Neural cell (in vitro differentiated cells): ENCODE measurements at regions not wholly inside any gene's neighbourhood (a gene's known extent, or its start where the extent isn't known, plus 50 kb on each side); places are given as distances from the start of the nearest gene placed in this dataset.

Experiments used
- H2AFZ ChIP-seq: fragments of 200-600, 300-800 bp; sonication (generic), shearing (Covaris generic); 2 replicates; pipeline ENCODE4 v1.6.0; 2014; ENCODE audit warnings: low read depth, mild to moderate bottlenecking, antibody characterized with exemption, low read length, moderate library complexity
- H3F3A ChIP-seq: fragments of 200-600 bp; shearing (Covaris generic); 2 replicates; pipeline ENCODE4 v1.6.1; 2016; ENCODE audit warnings: mild to moderate bottlenecking, moderate library complexity, mixed read lengths, antibody characterized with exemption, low read length; ENCODE audit not compliant: insufficient read depth, poor library complexity, severe bottlenecking
- H3K27ac ChIP-seq: fragments of 200-600, 300-800 bp; sonication (generic), shearing (Covaris generic); 2 replicates; pipeline ENCODE4 v1.5.1; 2014; ENCODE audit warnings: mild to moderate bottlenecking, low read length, moderate library complexity
- H3K27me3 ChIP-seq: fragments of 300-800, 200-600 bp; sonication (generic), shearing (Covaris generic); 2 replicates; pipeline ENCODE4 v1.6.0; 2014; ENCODE audit warnings: mild to moderate bottlenecking, low read depth, low read length, moderate library complexity; ENCODE audit not compliant: insufficient read depth
- H3K36me3 ChIP-seq: fragments of 300-800, 200-600 bp; sonication (generic), shearing (Covaris generic); 2 replicates; pipeline ENCODE4 v1.5.1; 2014; ENCODE audit warnings: mild to moderate bottlenecking, antibody characterized with exemption, low read length, moderate library complexity; ENCODE audit not compliant: insufficient read depth
- H3K4me2 ChIP-seq: fragments of 300-800, 200-600 bp; sonication (generic), shearing (Covaris generic); 2 replicates; pipeline ENCODE4 v1.6.0; 2014; ENCODE audit warnings: mild to moderate bottlenecking, low read length
- H3K4me3 ChIP-seq: fragments of 300-800, 200-600 bp; sonication (generic), shearing (Covaris generic); 2 replicates; pipeline ENCODE4 v1.5.1; 2014; ENCODE audit warnings: mild to moderate bottlenecking, low read length, moderate library complexity
- H3K79me2 ChIP-seq: fragments of 200-600 bp; shearing (Covaris generic); replicated peaks from 2 replicates; pipeline ENCODE4 v1.6.0; 2014; ENCODE audit warnings: mild to moderate bottlenecking, low read length, moderate library complexity; ENCODE audit not compliant: insufficient read depth
- H3K9ac ChIP-seq: fragments of 300-800, 200-600 bp; sonication (generic), shearing (Covaris generic); 2 replicates; pipeline ENCODE4 v1.6.1; 2016; ENCODE audit warnings: mild to moderate bottlenecking, low read length, mixed read lengths
- H3K9me2 ChIP-seq: fragments of 200-600 bp; shearing (Covaris generic); 2 replicates; pipeline ENCODE4 v1.6.1; 2016; ENCODE audit warnings: mild to moderate bottlenecking, low read length, mixed read lengths; ENCODE audit not compliant: insufficient read depth
- H3K9me3 ChIP-seq: fragments of 200-600, 300-800 bp; sonication (generic), shearing (Covaris generic); 2 replicates; pipeline ENCODE4 v1.6.1; 2016; ENCODE audit warnings: mild to moderate bottlenecking, mixed run types, low read length, moderate library complexity, mixed read lengths
- H4K20me1 ChIP-seq: fragments of 200-600 bp; shearing (Covaris generic); 2 replicates; pipeline ENCODE4 v1.6.1; 2016; ENCODE audit warnings: mild to moderate bottlenecking, mixed run types; ENCODE audit not compliant: insufficient read depth
- CTCF ChIP-seq: fragments of 450-650 bp; IDR thresholded peaks from 2 replicates; pipeline ENCODE4 v1.5.1; 2014; ENCODE audit warnings: antibody characterized with exemption, mild to moderate bottlenecking, moderate library complexity; ENCODE audit not compliant: poor library complexity, severe bottlenecking
- EP300 ChIP-seq: fragments of 450-650 bp; conservative IDR thresholded peaks from 2 replicates; pipeline ENCODE4 v1.6.1; 2014; ENCODE audit warnings: antibody characterized with exemption, mild to moderate bottlenecking, moderate library complexity; ENCODE audit not compliant: poor library complexity, severe bottlenecking
- EZH2 ChIP-seq: fragments of 200-600, 300-800 bp; shearing (Covaris generic), sonication (generic); IDR thresholded peaks from 2 replicates; pipeline ENCODE4 v1.6.1; 2014; ENCODE audit warnings: antibody characterized with exemption, low read length, borderline replicate concordance, mild to moderate bottlenecking; ENCODE audit not compliant: insufficient read depth, poor library complexity, severe bottlenecking
- MXI1 ChIP-seq: fragments of 450-650 bp; conservative IDR thresholded peaks from 2 replicates; pipeline ENCODE4 v1.6.1; 2014; ENCODE audit warnings: antibody characterized with exemption, mild to moderate bottlenecking; ENCODE audit not compliant: poor library complexity, severe bottlenecking
- POLR2AphosphoS5 ChIP-seq: IDR thresholded peaks from 2 replicates; pipeline ENCODE4 v1.6.1; 2012
- RAD21 ChIP-seq: fragments of 450-650 bp; conservative IDR thresholded peaks from 2 replicates; pipeline ENCODE4 v1.6.1; 2014; ENCODE audit warnings: antibody characterized with exemption, mild to moderate bottlenecking, moderate library complexity
- REST ChIP-seq: IDR thresholded peaks from 2 replicates; pipeline ENCODE4 v1.6.1; 2012; ENCODE audit warnings: borderline replicate concordance
- SMC3 ChIP-seq: fragments of 450-650 bp; conservative IDR thresholded peaks from 2 replicates; pipeline ENCODE4 v1.6.1; 2014; ENCODE audit warnings: antibody characterized with exemption, mild to moderate bottlenecking, moderate library complexity; ENCODE audit not compliant: poor library complexity
- TAF1 ChIP-seq: IDR thresholded peaks from 2 replicates; pipeline ENCODE4 v1.6.1; 2012; ENCODE audit warnings: low read depth

- H3K27me3 ChIP-seq = no peaks in the 10 kb centered on the region
- no peak overlapping the region for H3K4me2 ChIP-seq
- H3K9ac ChIP-seq = no peak overlapping the region
- H3K9me2 ChIP-seq = no peaks in the 10 kb centered on the region
- no peaks in the 10 kb centered on the region for H4K20me1 ChIP-seq
- H3K27ac ChIP-seq = no peak overlapping the region
- H3K36me3 ChIP-seq = no peaks in the 10 kb centered on the region
- no peaks in the 10 kb centered on the region for H3K9me3 ChIP-seq
- no peaks in the 10 kb centered on the region for H3K79me2 ChIP-seq
- TF ChIP-seq SMC3 = no peak
- TF ChIP-seq EP300 = no peak
- TF ChIP-seq MXI1 = no peak
- no peak for TF ChIP-seq POLR2AphosphoS5
- TF ChIP-seq TAF1 = no peak
- no peak for TF ChIP-seq REST
- no peak overlapping the region for H3K4me3 ChIP-seq
- H2AFZ ChIP-seq = no peak overlapping the region
- H3F3A ChIP-seq = no peaks in the 10 kb centered on the region
These were observed 201.7 kb upstream of the PDGFD start for GRCh38 chr11:104365676-104366075.

GRCh38 chr11:104361975-104362374 is 198.0 kb upstream of the PDGFD start:
- no peaks in the 10 kb centered on the region for H3F3A ChIP-seq
- no peaks in the 10 kb centered on the region for H3K9me2 ChIP-seq
- TF ChIP-seq SMC3 (no peak), MXI1 (no peak), POLR2AphosphoS5 (no peak), EP300 (no peak), TAF1 (no peak), EZH2 (no peak), CTCF (no peak)
- no peaks in the 10 kb centered on the region for H3K27me3 ChIP-seq
- H3K4me3 ChIP-seq = no peak overlapping the region
- H3K79me2 ChIP-seq = no peaks in the 10 kb centered on the region
- H3K9ac ChIP-seq = no peak overlapping the region
- H3K36me3 ChIP-seq = no peaks in the 10 kb centered on the region
- no peaks in the 10 kb centered on the region for H4K20me1 ChIP-seq
- no peak overlapping the region for H3K27ac ChIP-seq
- no peaks in the 10 kb centered on the region for H3K9me3 ChIP-seq
- H3K4me2 ChIP-seq = no peak overlapping the region
- no peak overlapping the region for H2AFZ ChIP-seq

- H3K4me3 ChIP-seq = no peak overlapping the region
- no peak overlapping the region for H3K4me2 ChIP-seq
- TF ChIP-seq RAD21 (no peak), TAF1 (no peak), POLR2AphosphoS5 (no peak), EZH2 (no peak), SMC3 (no peak), MXI1 (no peak), CTCF (no peak), EP300 (no peak), REST (no peak)
- no peaks in the 10 kb centered on the region for H3K9me2 ChIP-seq
- no peak overlapping the region for H3K9ac ChIP-seq
- H2AFZ ChIP-seq = no peak overlapping the region
- H3F3A ChIP-seq = no peaks in the 10 kb centered on the region
- no peaks in the 10 kb centered on the region for H3K36me3 ChIP-seq
- no peaks in the 10 kb centered on the region for H3K9me3 ChIP-seq
- H3K27ac ChIP-seq = no peak overlapping the region
- no peaks in the 10 kb centered on the region for H4K20me1 ChIP-seq
- H3K79me2 ChIP-seq = no peaks in the 10 kb centered on the region
- no peaks in the 10 kb centered on the region for H3K27me3 ChIP-seq
These were observed 188.1 kb upstream of the PDGFD start for GRCh38 chr11:104352036-104352435.
